ENCODE measurements at regions not wholly inside any gene's neighbourhood (a gene's known extent, or its start where the extent isn't known, plus 50 kb on each side); places are given as distances from the start of the nearest gene placed in this dataset.
"Not testable (repeated sequence)": the region's sequence is repeated elsewhere in the genome, so short reads cannot be mapped to it uniquely, and the experiment has no call there.

GRCh38 chr7:55743454-55743717 lies 119.2 kb downstream of the SEPTIN14 start:
- not testable (repeated sequence) for DNase-seq

- DNase-seq: not testable (repeated sequence)
Measured at GRCh38 chr7:55742651-55743453, 119.7 kb downstream of the SEPTIN14 start.

GRCh38 chr7:55741721-55742631 lies 120.6 kb downstream of the SEPTIN14 start:
- DNase-seq: peak; percentile 66 to 83

- not testable (repeated sequence) for DNase-seq
Measured at GRCh38 chr7:55740633-55741250, 121.8 kb downstream of the SEPTIN14 start.

- not testable (repeated sequence) for DNase-seq
Measured at GRCh38 chr7:55740053-55740452, 122.5 kb downstream of the SEPTIN14 start.

- DNase-seq: not testable (repeated sequence)
Measured at GRCh38 chr7:55736641-55737221, 125.8 kb downstream of the SEPTIN14 start.

- no peak for DNase-seq
Measured at GRCh38 chr7:55733241-55734140, 129.1 kb downstream of the SEPTIN14 start.

- no peak for DNase-seq
Measured at GRCh38 chr7:55731931-55732330, 130.6 kb downstream of the SEPTIN14 start.

- no peak for DNase-seq
Measured at GRCh38 chr7:55730197-55730596, 132.4 kb downstream of the SEPTIN14 start.

GRCh38 chr7:55723621-55723941 lies 139.0 kb downstream of the SEPTIN14 start:
- DNase-seq: no peak

GRCh38 chr7:55722874-55723620 lies 139.5 kb downstream of the SEPTIN14 start:
- not testable (repeated sequence) for DNase-seq

- not testable (repeated sequence) for DNase-seq
Measured at GRCh38 chr7:55721004-55721403, 141.5 kb downstream of the SEPTIN14 start.

- DNase-seq: not testable (repeated sequence)
Measured at GRCh38 chr7:55715247-55715867, 143.1 kb upstream of the VOPP1 start.

- DNase-seq: not testable (repeated sequence)
Measured at GRCh38 chr7:55714370-55714769, 142.1 kb upstream of the VOPP1 start.

- DNase-seq: not testable (repeated sequence)
Measured at GRCh38 chr7:55710312-55710711, 138.0 kb upstream of the VOPP1 start.

GRCh38 chr7:55708028-55708427 lies 135.7 kb upstream of the VOPP1 start:
- not testable (repeated sequence) for DNase-seq

GRCh38 chr7:55707410-55707809 lies 135.1 kb upstream of the VOPP1 start:
- not testable (repeated sequence) for DNase-seq

GRCh38 chr7:55706451-55707195 lies 134.3 kb upstream of the VOPP1 start:
- not testable (repeated sequence) for DNase-seq

GRCh38 chr7:55705728-55706450 lies 133.6 kb upstream of the VOPP1 start:
- not testable (repeated sequence) for DNase-seq
